Common myeloid progenitor, CD34-positive (primary cell): ENCODE measurements at regions not wholly inside any gene's neighbourhood (a gene's known extent, or its start where the extent isn't known, plus 50 kb on each side); places are given as distances from the start of the nearest gene placed in this dataset.

ENCODE experiments used
- CTCF ChIA-PET: fragments of 350-600 bp; sonication (Branson Sonifier 250); formaldehyde crosslinking; loops from one replicate; lab custom pipeline; 2021; ENCODE audit warnings: antibody characterized with exemption; lab: Charles Lee
- POLR2A ChIA-PET: fragments of 350-600 bp; sonication (Branson Sonifier 250); formaldehyde crosslinking; loops from one replicate; lab custom pipeline; 2021; ENCODE audit warnings: antibody characterized with exemption; lab: Charles Lee
- DNase-seq, 3 donors: peaks; one replicate each; pipeline versions ENCODE4 v3.0.0 to v3.0.0-alpha.2; 2013
- H3K27ac ChIP-seq, 2 experiments: 1 replicate in 1 of 2; 2 replicates in 1 of 2; pipeline ENCODE4 v1.7.0; 2013; ENCODE audit warnings: inconsistent platforms in 2 of 2, low read length in 2 of 2, mild to moderate bottlenecking in 2 of 2, low read depth in 1 of 2, moderate library complexity in 1 of 2; ENCODE audit not compliant: severe bottlenecking in 2 of 2, insufficient read depth in 1 of 2, poor library complexity in 1 of 2
- H3K27me3 ChIP-seq, 5 experiments: replicated peaks in 2 of 5; 1 replicate in 3 of 5; 2 replicates in 2 of 5; pipeline versions ENCODE4 v1.6.1 to v1.7.0; 2013; ENCODE audit warnings: low read length in 4 of 5, mild to moderate bottlenecking in 2 of 5, moderate library complexity in 2 of 5, inconsistent platforms in 1 of 5; ENCODE audit not compliant: insufficient read depth in 5 of 5, control insufficient read depth in 4 of 5
- H3K36me3 ChIP-seq, 4 experiments: 1 replicate in 2 of 4; 2 replicates in 2 of 4; pipeline versions ENCODE4 v1.6.1 to v1.7.0; 2013; ENCODE audit warnings: low read length in 3 of 4, control low read depth in 1 of 4, mild to moderate bottlenecking in 1 of 4; ENCODE audit not compliant: control insufficient read depth in 4 of 4, insufficient read depth in 4 of 4
- H3K4me1 ChIP-seq, 4 experiments: 1 replicate in 3 of 4; 2 replicates in 1 of 4; pipeline versions ENCODE4 v1.6.1 to v1.7.1; 2013; ENCODE audit warnings: low read length in 3 of 4, mild to moderate bottlenecking in 3 of 4, control low read depth in 1 of 4, inconsistent platforms in 1 of 4, moderate library complexity in 1 of 4; ENCODE audit not compliant: control insufficient read depth in 4 of 4, insufficient read depth in 4 of 4; ENCODE audit errors: control extremely low read depth in 1 of 4
- H3K4me3 ChIP-seq, 7 experiments: 1 replicate in 4 of 7; 2 replicates in 3 of 7; pipeline versions ENCODE4 v1.5.1 to v1.7.0; 2013; ENCODE audit warnings: mild to moderate bottlenecking in 7 of 7, low read length in 6 of 7, moderate library complexity in 6 of 7, inconsistent platforms in 2 of 7, low read depth in 2 of 7, control low read depth in 1 of 7; ENCODE audit not compliant: insufficient read depth in 4 of 7, control insufficient read depth in 1 of 7; ENCODE audit errors: extremely low read depth in 1 of 7
- H3K9me3 ChIP-seq, 5 experiments: 1 replicate in 4 of 5; 2 replicates in 1 of 5; pipeline versions ENCODE4 v1.6.1 to v1.7.1; 2013; ENCODE audit warnings: low read length in 4 of 5, mild to moderate bottlenecking in 2 of 5, inconsistent platforms in 1 of 5, low read depth in 1 of 5, moderate library complexity in 1 of 5; ENCODE audit not compliant: control insufficient read depth in 4 of 5, insufficient read depth in 2 of 5; ENCODE audit errors: control extremely low read depth in 1 of 5
- WGBS: methylation state at CpG from one replicate; pipeline ENCODE4 v1.1.5; 2013; ENCODE audit not compliant: insufficient coverage; 5-methylcytosine and 5-hydroxymethylcytosine counted together

GRCh38 chr10:28169525-28169924 is 133.3 kb downstream of the MPP7 start:
- ChIA-PET CTCF (interaction anchor here (0.5 to 2.1 kb wide), 2 partner anchors 10 to 727 kb away, joined by 3 to 10 read pairs; no protein-coding TSS in a partner anchor), POLR2A (no interaction called here)
- Histone ChIP-seq H3K36me3 (no peaks in the 10 kb centered on the region), H3K4me3 (no peak overlapping the region), H3K27me3 (no peaks in the 10 kb centered on the region), H3K27ac (no peak overlapping the region), H3K4me1 (no peaks in the 10 kb centered on the region), H3K9me3 (peaks cover 0 to 2% (median 0%) of the 10 kb centered on the region in 5 experiments)
- DNase-seq = no peak
- 92% methylated on average over 2 of the region's 2 CpGs for WGBS

DNA sequence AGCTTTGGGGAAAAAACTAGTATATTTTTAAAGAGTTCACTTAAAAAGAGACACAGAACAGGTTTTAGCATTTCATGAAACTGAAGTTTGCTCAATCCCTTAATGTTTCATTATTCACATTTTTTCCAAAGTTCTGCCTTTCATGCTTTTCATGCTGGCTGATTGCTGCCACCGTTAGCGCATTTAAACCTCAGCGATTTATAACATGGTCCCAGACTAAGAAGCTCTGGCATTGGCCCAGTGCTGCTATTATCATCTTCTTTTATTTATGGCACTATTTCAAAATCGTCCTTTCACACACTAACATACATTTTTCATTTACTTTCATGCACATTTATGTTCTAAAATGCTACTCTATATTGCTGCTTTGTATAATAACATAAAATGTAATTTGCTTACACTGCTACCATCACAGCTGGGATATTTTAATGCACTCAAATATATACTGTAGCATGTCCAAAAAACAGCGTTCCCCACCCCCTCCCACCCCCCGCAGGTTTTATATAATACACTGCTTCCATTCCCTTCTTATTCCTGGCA is 141.9 kb downstream of the MPP7 start:
- ChIA-PET CTCF (interaction anchor here (1.4 kb wide), 1 partner anchor 18 kb away, joined by 4 read pairs; no protein-coding TSS in a partner anchor), POLR2A (no interaction called here)
- H3K9me3 ChIP-seq = peaks cover 0 to 10% (median 0%) of the 10 kb centered on the region in 5 experiments
- H3K4me1 ChIP-seq = no peaks in the 10 kb centered on the region
- H3K36me3 ChIP-seq = no peaks in the 10 kb centered on the region
- no peak overlapping the region for H3K27ac ChIP-seq
- no peak overlapping the region for H3K4me3 ChIP-seq
- 98% methylated on average over 3 of the region's 6 CpGs for WGBS
- H3K27me3 ChIP-seq = no peaks in the 10 kb centered on the region
- no peak for DNase-seq

DNA sequence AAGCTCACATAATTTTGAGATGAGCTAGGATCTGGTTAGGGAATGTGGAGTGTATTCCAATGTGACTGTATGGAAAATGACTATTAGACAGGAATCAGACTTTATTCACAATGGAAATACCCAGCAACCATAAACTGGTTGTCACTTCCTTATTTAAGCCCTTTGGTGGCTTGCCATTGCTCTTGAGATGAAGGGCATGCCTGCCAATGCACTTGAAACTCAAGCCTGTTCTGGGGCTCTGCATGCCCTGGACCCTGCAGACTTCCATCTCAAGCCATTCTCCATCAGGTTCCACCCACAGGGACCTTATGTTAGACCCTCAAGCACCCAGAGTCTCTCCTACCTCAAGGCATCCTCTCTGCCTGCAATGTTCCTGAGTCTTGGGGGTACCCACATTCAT is 145.5 kb downstream of the MPP7 start:
- no peak for DNase-seq
- Histone ChIP-seq H3K27me3 (no peaks in the 10 kb centered on the region), H3K36me3 (no peaks in the 10 kb centered on the region), H3K4me3 (no peak overlapping the region), H3K9me3 (peaks cover 0 to 10% (median 0%) of the 10 kb centered on the region in 5 experiments), H3K27ac (no peak overlapping the region), H3K4me1 (no peaks in the 10 kb centered on the region)
- POLR2A ChIA-PET = interaction anchor here (0.5 kb wide), 1 partner anchor 97 kb away, joined by 3 read pairs; no protein-coding TSS in a partner anchor
- CTCF ChIA-PET = no interaction called here

DNA sequence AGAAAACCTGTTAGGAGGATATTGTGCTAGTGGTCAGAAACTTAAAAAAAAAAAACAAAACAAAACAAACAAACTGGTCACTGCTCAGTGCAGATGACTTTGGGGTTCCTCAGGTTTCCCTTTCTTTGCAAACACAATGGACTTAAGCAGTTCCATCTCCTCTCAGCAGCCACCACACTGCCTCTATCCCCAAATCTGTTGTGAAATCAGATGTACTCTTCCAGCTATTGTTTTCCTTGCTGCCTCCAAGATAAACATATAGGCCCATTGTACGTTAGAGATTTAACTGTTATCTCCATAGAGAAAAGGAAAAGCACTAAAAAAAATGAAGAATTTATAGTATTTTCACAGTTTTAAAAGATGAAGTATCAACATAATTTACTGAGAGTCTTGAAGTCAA is 147.1 kb downstream of the MPP7 start:
- CTCF ChIA-PET = no interaction called here
- no peaks in the 10 kb centered on the region for H3K36me3 ChIP-seq
- no peak overlapping the region for H3K27ac ChIP-seq
- peaks cover 0 to 10% (median 0%) of the 10 kb centered on the region in 5 experiments for H3K9me3 ChIP-seq
- WGBS = no CpG with 5 or more reads among the region's 1 CpG
- POLR2A ChIA-PET = no interaction called here
- H3K4me1 ChIP-seq = no peaks in the 10 kb centered on the region
- no peaks in the 10 kb centered on the region for H3K27me3 ChIP-seq
- H3K4me3 ChIP-seq = no peak overlapping the region
- DNase-seq = no peak

- CTCF ChIA-PET = no interaction called here
These were observed 151.2 kb downstream of the MPP7 start for GRCh38 chr10:28151636-28152035.

DNA sequence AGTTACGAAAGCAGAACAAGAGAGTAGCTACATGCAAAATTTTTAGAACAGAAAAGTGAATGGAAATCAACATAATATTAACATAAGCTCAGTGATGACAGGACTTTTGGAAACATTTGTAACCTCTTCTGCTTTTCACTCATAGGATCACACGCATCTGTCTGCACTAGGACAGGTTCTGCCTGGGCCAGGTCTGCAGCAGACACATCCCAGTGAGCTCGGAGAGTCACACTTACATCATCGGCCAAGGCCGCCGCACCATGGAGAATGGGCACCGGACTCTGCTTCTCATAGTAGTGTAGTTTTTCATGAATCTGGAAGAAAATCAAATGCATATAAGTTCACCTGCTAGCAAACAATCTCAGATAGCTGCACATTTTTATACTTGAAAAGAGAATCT is 150.9 kb upstream of the ODAD2 start:
- Histone ChIP-seq H3K36me3 (no peaks in the 10 kb centered on the region), H3K27ac (no peak overlapping the region), H3K27me3 (no peaks in the 10 kb centered on the region), H3K4me1 (no peaks in the 10 kb centered on the region), H3K9me3 (no peaks in the 10 kb centered on the region), H3K4me3 (no peak overlapping the region)
- CTCF ChIA-PET = interaction anchor here (0.6 to 0.9 kb wide), 2 partner anchors 9 to 26 kb away, joined by 3 read pairs; no protein-coding TSS in a partner anchor
- WGBS = 99% methylated on average over 6 of the region's 7 CpGs
- POLR2A ChIA-PET = no interaction called here
- no peak for DNase-seq

More at GRCh38 chr10:28151636-28152035, 151.2 kb downstream of the MPP7 start:
- H3K4me1 ChIP-seq = no peaks in the 10 kb centered on the region
- no peaks in the 10 kb centered on the region for H3K36me3 ChIP-seq
- no peak overlapping the region for H3K4me3 ChIP-seq
- H3K27ac ChIP-seq = no peak overlapping the region
- WGBS = 100% methylated on average over 3 of the region's 3 CpGs
- H3K27me3 ChIP-seq = no peaks in the 10 kb centered on the region
- POLR2A ChIA-PET = no interaction called here
- H3K9me3 ChIP-seq = no peaks in the 10 kb centered on the region
- DNase-seq = no peak

DNA sequence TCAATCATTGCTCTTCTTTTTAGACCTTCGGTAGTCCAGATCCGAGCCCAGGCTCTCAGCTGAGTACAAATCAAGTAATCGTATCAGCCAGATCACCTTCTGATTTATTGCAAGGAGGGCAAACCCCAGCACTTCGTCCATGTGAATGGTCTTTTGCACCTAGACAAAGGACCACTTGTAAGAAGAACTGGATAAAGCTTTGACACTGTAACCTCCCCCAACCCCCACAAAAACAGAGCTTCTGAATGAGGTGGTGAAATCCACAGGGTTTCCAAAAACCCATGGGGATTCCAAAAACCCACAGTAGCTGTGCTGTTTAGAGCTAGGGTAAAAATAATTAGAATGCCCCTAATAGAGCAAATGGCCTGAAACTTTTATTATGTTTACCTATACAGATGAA is 148.8 kb upstream of the ODAD2 start:
- H3K4me1 ChIP-seq = no peaks in the 10 kb centered on the region
- no peak for DNase-seq
- WGBS = 100% methylated on average over 4 of the region's 4 CpGs
- no peaks in the 10 kb centered on the region for H3K27me3 ChIP-seq
- no peaks in the 10 kb centered on the region for H3K9me3 ChIP-seq
- no peak overlapping the region for H3K27ac ChIP-seq
- POLR2A ChIA-PET = no interaction called here
- H3K36me3 ChIP-seq = no peaks in the 10 kb centered on the region
- H3K4me3 ChIP-seq = no peak overlapping the region
- CTCF ChIA-PET = no interaction called here
